GM18909 (cell line): ENCODE measurements at regions not wholly inside any gene's neighbourhood (a gene's known extent, or its start where the extent isn't known, plus 50 kb on each side); places are given as distances from the start of the nearest gene placed in this dataset.

Experiments
- ATAC-seq: cut with Tn5 transposase; IDR thresholded peaks from one replicate; pipeline ENCODE4 v1.9.1; 2021; ENCODE audit warnings: mild to moderate bottlenecking; ENCODE audit not compliant: unreplicated experiment, poor library complexity

- no peak for ATAC-seq
Measured at GRCh38 chr1:36650200-36651065, 167.7 kb upstream of the CSF3R start.

GRCh38 chr1:36645867-36646266 is 163.2 kb upstream of the CSF3R start:
- ATAC-seq = no peak

- no peak for ATAC-seq
Measured at GRCh38 chr1:36644556-36644955, 161.8 kb upstream of the CSF3R start.

GRCh38 chr1:36643371-36644270 is 160.9 kb upstream of the CSF3R start:
- ATAC-seq = no peak

DNA sequence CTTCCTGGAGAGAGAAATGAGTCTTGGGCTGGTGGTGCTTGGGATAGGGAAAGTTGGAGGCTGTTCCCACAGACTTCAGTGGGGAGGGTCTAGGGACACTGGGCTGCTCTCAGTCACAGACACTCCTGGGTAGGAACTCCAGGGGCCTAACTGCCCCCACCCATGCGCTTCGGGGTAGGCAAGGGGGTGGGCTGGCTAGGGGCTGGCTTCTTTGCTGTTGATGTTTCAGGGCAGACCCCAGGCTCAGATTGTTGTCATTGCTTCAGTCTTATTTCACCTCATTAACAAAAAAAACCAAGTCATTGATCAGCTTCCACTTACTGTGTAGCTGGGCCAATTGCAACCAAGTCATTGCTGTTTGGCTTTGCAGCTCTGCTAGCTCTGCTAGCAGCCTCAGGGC is 160.1 kb upstream of the CSF3R start:
- ATAC-seq = no peak

DNA sequence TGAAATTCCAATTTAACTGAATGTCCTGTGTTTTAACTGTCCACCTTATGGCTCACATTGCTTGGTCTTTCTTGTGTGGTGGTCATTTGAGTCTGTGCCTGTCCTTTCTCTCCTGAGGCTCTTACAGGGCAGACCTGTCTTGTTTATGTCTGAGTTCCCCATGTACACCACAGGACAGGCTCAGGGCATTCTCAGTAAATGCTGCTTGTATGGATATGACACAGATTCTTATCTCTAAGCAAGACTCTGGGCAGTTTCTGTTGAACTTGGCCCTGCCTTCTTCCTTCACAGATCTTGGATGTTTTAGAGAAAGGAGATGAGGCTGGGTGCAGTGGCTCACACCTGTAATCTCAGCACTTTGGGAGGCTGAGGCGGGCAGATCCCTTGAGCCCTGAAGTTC is 159.1 kb upstream of the CSF3R start:
- no peak for ATAC-seq

DNA sequence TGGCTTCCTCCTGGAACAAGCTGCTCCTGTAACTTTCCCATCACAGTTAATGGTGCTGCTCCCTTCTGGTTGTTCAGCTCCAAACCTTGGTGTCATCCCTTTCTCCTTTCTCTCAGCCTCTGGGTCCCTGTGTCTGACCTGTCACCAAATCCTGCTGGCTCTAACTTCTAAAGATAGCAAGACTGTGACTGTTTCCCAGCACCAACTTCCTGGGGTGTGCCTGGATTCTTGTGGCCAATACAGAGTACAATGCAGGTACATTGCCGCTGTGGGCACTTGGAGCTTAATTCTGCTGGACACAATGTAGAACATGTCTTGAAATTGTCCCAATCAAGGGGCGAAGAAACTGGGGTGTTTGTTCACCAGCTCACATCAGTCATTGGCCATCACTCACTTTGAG is 156.7 kb upstream of the CSF3R start:
- no peak for ATAC-seq

DNA sequence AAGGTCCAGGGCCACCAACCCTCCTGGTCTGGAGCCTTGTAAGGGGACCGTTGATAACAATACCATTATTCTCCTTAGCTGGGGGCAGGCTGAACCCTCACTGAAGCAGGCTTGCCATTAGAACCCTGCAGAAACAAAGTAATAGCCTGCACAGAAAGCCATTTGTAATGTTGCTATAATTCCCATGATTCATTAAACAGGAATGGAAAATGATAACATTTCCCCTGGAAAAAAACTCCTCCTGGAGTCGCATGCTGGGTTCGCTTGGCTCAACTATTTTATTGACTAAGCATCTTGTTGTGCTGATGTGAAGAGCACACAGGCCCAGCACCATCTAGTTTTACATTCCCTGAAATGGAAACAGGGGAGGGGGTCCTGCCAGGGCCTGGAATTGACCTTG is 155.6 kb upstream of the CSF3R start:
- no peak for ATAC-seq

GRCh38 chr1:36636206-36636605 is 153.5 kb upstream of the CSF3R start:
- no peak for ATAC-seq

GRCh38 chr1:36635284-36635683 is 152.6 kb upstream of the CSF3R start:
- ATAC-seq = no peak

- no peak for ATAC-seq
Measured at GRCh38 chr1:36628804-36629203, 146.1 kb upstream of the CSF3R start.

DNA sequence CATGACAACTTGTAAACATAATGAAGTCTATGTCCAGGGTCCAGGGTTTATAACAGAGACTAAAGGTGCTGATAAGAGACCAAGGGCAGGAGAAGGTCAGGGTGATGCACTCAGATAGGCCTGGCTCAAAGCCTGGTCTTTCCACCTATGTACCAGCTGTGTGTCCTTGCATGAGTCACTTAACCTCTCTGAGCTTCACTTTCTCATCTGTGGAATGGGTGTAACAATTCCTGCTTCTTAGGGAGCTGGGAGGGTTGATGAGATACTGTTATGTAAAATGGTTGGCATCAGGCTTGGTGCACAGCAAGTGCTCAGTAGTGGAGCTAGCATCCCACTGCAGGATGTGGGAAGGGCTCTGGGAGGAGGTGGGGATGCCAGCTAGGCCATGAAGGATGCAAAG is 143.7 kb upstream of the CSF3R start:
- no peak for ATAC-seq

DNA sequence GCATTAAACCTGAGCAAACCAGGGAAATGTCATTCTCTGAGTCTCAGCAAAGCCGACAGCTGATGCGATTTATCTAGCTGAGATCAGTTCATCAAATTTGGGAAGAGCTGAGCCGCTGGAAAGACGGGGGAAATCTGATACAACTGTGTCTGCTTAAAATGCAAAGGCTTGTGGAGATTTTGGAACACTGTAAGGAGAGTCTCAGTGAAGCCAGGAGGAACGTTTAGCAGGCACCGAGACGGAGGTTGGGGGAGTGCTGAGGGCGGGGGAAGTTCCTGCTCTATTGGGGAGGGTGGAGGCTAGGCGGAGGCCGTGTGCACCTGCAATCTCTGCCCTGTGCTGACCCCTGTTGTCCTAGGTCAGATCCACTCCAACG is 143.2 kb upstream of the CSF3R start:
- no peak for ATAC-seq

DNA sequence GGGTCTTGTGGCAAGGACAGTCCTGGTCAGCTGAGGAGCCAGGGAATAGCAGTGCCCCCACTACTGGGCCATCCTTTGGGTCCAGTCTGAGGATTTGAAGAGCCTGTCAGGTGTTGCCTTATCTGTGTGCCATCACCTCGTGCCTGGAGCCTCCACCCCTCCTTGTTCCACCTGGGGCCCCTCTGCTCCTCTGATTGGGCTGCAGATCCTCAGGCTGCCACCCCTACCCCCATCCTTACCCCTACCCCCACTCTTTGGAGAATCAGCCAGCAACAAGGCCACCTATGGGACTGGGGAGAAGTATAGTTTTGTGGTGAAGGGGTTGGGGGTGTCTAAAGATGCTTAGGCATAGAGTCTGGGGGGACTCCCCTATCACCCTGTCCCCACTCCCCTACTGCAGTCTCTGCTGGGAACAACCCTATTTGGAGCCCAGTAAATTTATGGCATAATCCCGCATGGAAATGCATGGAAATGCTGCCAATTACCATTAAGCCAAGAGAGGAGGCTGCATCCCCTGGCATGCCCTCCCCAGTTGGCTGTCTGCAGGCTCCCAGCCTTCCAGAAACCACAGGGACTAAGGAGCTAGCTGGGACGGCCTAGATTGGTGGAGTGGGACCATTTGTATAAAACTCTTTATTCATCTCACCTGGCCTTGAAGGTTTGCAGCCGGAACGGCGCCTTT is 142.7 kb upstream of the CSF3R start:
- no peak for ATAC-seq

GRCh38 chr1:36624466-36624865 is 141.8 kb upstream of the CSF3R start:
- ATAC-seq = no peak

DNA sequence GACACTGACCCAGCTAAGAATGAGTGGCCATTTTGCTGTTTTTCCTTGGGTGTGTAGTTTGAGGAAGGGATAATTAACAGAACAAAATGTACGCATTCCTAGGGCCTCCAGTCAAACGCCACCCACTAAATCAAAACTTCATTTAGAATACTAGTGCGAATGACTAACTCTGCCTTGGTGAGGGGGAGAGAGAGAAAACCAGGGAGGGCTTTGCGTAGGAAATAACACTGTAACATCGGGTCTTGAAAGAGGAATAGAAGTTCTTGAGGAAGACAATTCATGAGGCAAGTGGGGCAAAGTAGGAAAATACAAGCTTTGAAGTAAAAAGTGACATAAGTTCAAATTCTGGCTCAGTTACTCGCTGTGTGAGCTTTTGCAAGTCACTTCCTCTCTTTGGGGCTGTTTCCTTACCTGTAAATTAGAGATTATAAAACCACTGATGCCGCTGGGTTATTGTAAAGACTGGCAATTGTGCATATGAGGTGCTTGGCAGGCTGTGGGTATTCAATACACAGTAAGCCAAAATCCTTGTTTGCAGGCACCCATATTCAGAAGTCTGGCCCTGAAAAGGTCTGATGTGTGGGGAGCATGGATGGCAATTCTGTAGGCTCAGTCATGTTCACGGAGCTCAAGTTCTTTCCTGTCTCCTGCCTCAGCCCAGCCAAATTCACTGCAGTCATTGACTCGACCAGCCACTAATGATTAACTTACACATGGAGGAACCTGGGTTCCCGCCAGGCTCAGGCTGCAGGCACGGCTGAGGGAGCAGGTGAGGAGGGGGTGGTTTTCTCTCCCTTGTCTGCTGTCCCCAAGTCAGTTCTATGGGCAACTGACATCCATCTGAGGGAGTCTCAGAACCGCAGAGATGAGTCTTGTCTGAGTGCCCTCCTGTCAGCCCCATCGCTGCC is 140.3 kb upstream of the CSF3R start:
- no peak for ATAC-seq

DNA sequence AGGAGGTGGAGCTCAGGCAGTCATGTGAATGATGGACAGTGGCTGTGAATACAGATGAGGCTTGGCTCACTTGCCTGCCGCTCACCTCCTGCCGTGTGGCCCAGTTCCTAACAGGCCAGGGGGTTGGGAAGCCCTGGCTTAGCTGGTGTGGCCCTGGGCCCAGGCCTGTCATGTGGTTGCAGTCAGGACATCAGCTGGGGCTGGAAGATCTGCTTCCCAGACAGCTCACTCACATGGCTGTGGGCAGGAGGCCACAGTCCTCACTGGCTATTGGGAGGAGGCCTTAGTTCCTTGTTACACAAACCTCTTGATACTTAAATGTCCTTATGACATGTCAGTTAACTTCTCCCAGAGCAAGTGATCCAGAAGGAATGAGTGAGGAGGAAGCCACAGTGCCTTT is 138.8 kb upstream of the CSF3R start:
- ATAC-seq = no peak

GRCh38 chr1:36620142-36620541 is 137.4 kb upstream of the CSF3R start:
- ATAC-seq = no peak

DNA sequence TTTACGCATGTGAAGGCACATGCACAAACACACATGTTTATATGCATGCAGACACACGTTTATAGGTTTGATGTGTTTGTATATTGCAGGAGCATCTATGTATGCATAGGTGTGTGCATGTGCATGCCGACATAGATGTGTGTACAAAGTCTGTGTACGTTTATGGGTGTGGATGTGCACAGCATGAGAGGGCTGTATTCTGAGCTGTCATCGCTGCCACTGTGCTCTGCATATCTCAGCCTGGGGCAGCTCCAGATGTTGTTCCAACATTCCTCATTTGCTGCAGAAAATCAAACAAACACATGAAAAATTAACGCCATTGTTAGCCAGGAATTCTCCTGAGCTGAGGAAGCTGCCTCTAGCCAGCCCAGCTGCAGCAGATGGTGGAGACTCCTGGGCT is 132.3 kb upstream of the CSF3R start:
- ATAC-seq = no peak

GRCh38 chr1:36614571-36614970 is 131.9 kb upstream of the CSF3R start:
- no peak for ATAC-seq
